ENCODE measurements at regions not wholly inside any gene's neighbourhood (a gene's known extent, or its start where the extent isn't known, plus 50 kb on each side); places are given as distances from the start of the nearest gene placed in this dataset.
"Not testable (repeated sequence)": the region's sequence is repeated elsewhere in the genome, so short reads cannot be mapped to it uniquely, and the experiment has no call there.

DNA sequence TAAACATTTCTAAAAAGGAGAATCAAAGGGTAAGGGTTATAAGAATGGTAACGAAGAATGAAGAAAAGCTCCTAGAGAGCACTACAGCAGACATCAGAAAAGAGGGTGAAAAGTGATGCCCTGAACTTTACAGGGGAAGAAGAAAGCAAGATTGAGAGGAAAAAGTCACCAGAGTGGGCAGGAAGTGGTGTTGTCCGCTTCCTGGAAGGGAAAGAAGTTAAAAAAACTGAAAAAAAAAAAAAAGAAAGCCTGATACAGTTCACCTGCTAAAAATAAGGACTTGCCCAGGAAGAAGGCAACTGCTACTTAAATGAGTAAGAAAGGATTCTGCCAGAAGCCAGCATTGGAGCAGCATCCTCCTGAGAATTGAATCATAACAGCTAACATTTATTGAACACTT is 330.1 kb upstream of the PHF14 start:
- Mint-ChIP-seq H3K36me3 (ENCODE audit: insufficient read depth) (no peaks in the 10 kb centered on the region), H3K9me3 (ENCODE audit: low read depth) (no peaks in the 10 kb centered on the region), H3K4me3 (ENCODE audit: low read depth) (no peak overlapping the region), H3K27ac (no peak overlapping the region), H3K27me3 (peaks cover 31% of the 10 kb centered on the region), H3K4me1 (ENCODE audit: low read depth) (peaks cover under 1% of the 10 kb centered on the region)
- no peak for DNase-seq (ENCODE audit: low spot score, unreplicated experiment)
- TF ChIP-seq, protein P1, sequence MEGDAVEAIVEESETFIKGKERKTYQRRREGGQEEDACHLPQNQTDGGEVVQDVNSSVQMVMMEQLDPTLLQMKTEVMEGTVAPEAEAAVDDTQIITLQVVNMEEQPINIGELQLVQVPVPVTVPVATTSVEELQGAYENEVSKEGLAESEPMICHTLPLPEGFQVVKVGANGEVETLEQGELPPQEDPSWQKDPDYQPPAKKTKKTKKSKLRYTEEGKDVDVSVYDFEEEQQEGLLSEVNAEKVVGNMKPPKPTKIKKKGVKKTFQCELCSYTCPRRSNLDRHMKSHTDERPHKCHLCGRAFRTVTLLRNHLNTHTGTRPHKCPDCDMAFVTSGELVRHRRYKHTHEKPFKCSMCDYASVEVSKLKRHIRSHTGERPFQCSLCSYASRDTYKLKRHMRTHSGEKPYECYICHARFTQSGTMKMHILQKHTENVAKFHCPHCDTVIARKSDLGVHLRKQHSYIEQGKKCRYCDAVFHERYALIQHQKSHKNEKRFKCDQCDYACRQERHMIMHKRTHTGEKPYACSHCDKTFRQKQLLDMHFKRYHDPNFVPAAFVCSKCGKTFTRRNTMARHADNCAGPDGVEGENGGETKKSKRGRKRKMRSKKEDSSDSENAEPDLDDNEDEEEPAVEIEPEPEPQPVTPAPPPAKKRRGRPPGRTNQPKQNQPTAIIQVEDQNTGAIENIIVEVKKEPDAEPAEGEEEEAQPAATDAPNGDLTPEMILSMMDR (IDR thresholded peaks at IDR 0.05; ENCODE audit: unreplicated experiment): no peak

DNA sequence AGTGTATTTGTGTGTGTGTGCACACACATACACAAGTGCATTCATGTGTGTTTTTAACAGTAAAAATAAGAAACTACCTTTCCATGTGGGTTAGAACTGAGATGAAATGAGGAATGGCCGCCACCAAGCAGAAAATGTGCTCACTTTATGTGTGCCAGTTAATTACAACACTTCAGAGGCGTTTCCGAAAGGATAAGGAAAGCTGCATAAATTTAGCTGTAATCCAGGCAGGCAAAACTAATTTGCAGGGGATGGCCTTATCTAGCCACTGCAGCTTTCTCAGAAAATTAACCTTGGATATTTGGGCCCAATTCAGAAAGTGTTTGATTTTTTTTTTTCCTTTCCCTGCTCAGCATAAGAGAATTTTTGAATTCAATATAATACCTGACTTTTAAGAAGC is 328.8 kb upstream of the PHF14 start:
- no peak for DNase-seq (ENCODE audit: low spot score, unreplicated experiment)
- H3K9me3 Mint-ChIP-seq (ENCODE audit: low read depth): no peaks in the 10 kb centered on the region
- no peak overlapping the region for H3K4me3 Mint-ChIP-seq (ENCODE audit: low read depth)
- TF ChIP-seq, protein P1 (IDR thresholded peaks at IDR 0.05; ENCODE audit: unreplicated experiment): no peak
- H3K27ac Mint-ChIP-seq: no peak overlapping the region
- peaks cover 35% of the 10 kb centered on the region for H3K27me3 Mint-ChIP-seq
- H3K36me3 Mint-ChIP-seq (ENCODE audit: insufficient read depth): no peaks in the 10 kb centered on the region
- no peaks in the 10 kb centered on the region for H3K4me1 Mint-ChIP-seq (ENCODE audit: low read depth)

DNA sequence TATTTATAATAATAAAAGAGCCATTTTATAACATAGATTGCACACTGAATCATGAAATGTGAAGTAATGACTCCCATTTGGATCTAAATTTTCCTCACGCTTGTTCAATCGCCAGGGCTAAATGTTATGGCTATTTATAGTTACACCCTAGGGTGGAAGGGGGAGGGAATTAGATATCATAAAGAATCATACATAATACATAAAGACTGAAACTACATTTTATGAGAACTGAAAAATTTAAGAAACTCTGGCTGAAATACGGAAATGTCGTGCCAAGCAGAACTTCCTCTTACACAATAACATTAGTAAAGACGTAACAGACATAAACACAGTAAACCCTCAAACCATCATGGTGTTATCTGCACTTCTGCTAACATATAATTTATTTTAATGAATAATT is 327.5 kb upstream of the PHF14 start:
- TF ChIP-seq, protein P1 (IDR thresholded peaks at IDR 0.05; ENCODE audit: unreplicated experiment): no peak
- no peaks in the 10 kb centered on the region for H3K4me1 Mint-ChIP-seq (ENCODE audit: low read depth)
- no peaks in the 10 kb centered on the region for H3K36me3 Mint-ChIP-seq (ENCODE audit: insufficient read depth)
- DNase-seq (ENCODE audit: low spot score, unreplicated experiment): no peak
- H3K4me3 Mint-ChIP-seq (ENCODE audit: low read depth): no peak overlapping the region
- H3K27me3 Mint-ChIP-seq: peaks cover 40% of the 10 kb centered on the region
- H3K27ac Mint-ChIP-seq: no peak overlapping the region
- H3K9me3 Mint-ChIP-seq (ENCODE audit: low read depth): no peaks in the 10 kb centered on the region

DNA sequence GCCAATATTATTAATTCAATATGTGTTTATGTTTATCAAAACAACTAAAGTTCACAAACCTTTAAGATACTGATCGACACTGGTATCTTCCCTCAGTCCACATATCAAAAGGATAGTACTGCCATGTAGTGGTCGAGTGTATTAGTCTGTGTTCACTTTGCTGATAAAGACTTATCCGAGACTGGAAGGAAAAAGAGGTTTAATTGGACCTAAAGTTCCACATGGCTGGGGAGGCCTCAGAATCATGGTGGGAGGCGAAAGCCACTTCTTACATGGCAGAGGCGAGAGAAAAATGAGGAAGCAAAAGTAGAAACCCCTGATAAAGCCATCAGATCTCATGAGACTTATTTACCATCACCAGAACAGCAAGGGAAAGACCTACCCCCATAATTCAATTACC is 325.4 kb upstream of the PHF14 start:
- H3K27ac Mint-ChIP-seq: no peak overlapping the region
- H3K27me3 Mint-ChIP-seq: peaks cover 52% of the 10 kb centered on the region
- H3K4me3 Mint-ChIP-seq (ENCODE audit: low read depth): no peak overlapping the region
- no peaks in the 10 kb centered on the region for H3K36me3 Mint-ChIP-seq (ENCODE audit: insufficient read depth)
- DNase-seq (ENCODE audit: low spot score, unreplicated experiment): no peak
- H3K4me1 Mint-ChIP-seq (ENCODE audit: low read depth): no peaks in the 10 kb centered on the region
- no peaks in the 10 kb centered on the region for H3K9me3 Mint-ChIP-seq (ENCODE audit: low read depth)
- TF ChIP-seq, protein P1 (IDR thresholded peaks at IDR 0.05; ENCODE audit: unreplicated experiment): no peak

DNA sequence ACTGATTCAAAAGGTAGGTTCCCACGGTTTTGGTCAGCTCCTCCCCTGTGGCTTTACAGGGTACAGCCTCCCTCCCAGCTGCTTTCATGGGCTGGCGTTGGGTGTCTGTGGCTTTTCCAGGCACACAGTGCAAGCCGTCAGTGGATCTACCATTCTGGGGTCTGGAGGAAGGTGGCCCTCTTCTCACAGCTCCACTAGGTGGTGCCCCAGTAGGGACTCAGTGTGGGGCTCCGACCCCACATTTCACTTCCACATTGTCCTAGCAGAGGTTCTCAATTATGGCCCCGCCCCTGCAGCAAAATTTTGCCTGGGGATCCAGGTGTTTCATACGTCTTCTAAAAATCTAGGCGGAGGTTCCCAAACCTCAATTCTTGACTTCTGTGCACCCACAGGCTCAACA is 324.6 kb upstream of the PHF14 start:
- peaks cover 47% of the 10 kb centered on the region for H3K27me3 Mint-ChIP-seq
- not testable (repeated sequence) for H3K9me3 Mint-ChIP-seq (ENCODE audit: low read depth); H3K27ac Mint-ChIP-seq; H3K4me1 Mint-ChIP-seq (ENCODE audit: low read depth); H3K36me3 Mint-ChIP-seq (ENCODE audit: insufficient read depth); DNase-seq (ENCODE audit: low spot score, unreplicated experiment); H3K4me3 Mint-ChIP-seq (ENCODE audit: low read depth)

DNA sequence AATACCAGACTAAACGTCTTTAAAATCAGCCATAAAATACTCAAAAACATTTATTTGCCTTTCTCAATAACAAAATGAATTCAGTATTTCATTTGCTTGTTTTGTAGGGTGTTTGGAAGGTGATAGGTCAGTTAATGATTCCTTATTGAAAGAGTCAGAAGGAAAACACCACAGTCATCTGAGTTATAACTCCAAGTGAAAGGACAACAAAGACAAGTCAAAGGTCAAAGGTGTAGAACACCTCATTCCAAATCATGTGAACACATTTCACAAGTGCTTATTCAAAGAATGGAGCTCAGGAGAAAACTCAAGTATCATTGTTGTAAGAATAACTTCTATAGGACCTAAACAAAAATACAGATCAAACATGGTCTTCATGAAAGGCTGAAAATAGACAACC is 318.6 kb upstream of the PHF14 start:
- peaks cover 46% of the 10 kb centered on the region for H3K27me3 Mint-ChIP-seq
- H3K4me3 Mint-ChIP-seq (ENCODE audit: low read depth): no peak overlapping the region
- H3K4me1 Mint-ChIP-seq (ENCODE audit: low read depth): peaks cover 6% of the 10 kb centered on the region
- TF ChIP-seq, protein P1 (IDR thresholded peaks at IDR 0.05; ENCODE audit: unreplicated experiment): no peak
- peak overlapping the region; percentile 5 for H3K27ac Mint-ChIP-seq
- no peaks in the 10 kb centered on the region for H3K36me3 Mint-ChIP-seq (ENCODE audit: insufficient read depth)
- no peaks in the 10 kb centered on the region for H3K9me3 Mint-ChIP-seq (ENCODE audit: low read depth)
- no peak for DNase-seq (ENCODE audit: low spot score, unreplicated experiment)
